Fibroblast of the aortic adventitia (primary cell): ENCODE measurements at regions not wholly inside any gene's neighbourhood (a gene's known extent, or its start where the extent isn't known, plus 50 kb on each side); places are given as distances from the start of the nearest gene placed in this dataset.

Experiments used
- DNase-seq: peaks from one replicate; pipeline ENCODE4 v3.0.0-alpha.2; 2010; ENCODE audit warnings: low read depth
- H3K4me3 ChIP-seq: 2 replicates; pipeline ENCODE4 v1.5.1; 2011; ENCODE audit warnings: low read depth, mild to moderate bottlenecking, control low read depth, low read length, moderate library complexity
- TF ChIP-seq, protein P1 (sequence below): IDR thresholded peaks from 2 replicates; pipeline ENCODE4 v1.5.1; 2011; ENCODE audit warnings: mild to moderate bottlenecking, low read length, control low read depth, inconsistent platforms; ENCODE audit not compliant: insufficient read depth

DNA sequence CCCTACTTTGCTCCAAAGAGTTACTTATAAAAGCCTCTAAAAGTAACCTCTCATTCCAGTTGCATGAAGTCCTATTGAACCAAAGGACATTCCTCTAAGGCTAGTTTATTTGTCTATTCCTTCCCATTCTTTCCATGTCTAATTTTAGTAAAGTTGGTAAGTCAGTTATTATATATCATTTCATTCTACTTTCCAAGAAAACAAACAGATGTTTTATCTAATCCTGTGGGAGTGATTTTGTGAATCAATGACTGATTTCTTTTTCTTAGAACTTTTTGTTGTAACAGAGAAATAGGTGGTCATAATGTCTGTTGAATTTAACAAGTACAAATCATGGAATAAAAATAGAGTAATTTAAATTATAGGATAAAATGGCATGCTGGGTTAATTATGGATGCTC is 286.3 kb downstream of the FSIP2 start:
- no peak for DNase-seq
- TF ChIP-seq, protein P1, sequence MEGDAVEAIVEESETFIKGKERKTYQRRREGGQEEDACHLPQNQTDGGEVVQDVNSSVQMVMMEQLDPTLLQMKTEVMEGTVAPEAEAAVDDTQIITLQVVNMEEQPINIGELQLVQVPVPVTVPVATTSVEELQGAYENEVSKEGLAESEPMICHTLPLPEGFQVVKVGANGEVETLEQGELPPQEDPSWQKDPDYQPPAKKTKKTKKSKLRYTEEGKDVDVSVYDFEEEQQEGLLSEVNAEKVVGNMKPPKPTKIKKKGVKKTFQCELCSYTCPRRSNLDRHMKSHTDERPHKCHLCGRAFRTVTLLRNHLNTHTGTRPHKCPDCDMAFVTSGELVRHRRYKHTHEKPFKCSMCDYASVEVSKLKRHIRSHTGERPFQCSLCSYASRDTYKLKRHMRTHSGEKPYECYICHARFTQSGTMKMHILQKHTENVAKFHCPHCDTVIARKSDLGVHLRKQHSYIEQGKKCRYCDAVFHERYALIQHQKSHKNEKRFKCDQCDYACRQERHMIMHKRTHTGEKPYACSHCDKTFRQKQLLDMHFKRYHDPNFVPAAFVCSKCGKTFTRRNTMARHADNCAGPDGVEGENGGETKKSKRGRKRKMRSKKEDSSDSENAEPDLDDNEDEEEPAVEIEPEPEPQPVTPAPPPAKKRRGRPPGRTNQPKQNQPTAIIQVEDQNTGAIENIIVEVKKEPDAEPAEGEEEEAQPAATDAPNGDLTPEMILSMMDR, result no peak
- H3K4me3 ChIP-seq, result no peak overlapping the region

DNA sequence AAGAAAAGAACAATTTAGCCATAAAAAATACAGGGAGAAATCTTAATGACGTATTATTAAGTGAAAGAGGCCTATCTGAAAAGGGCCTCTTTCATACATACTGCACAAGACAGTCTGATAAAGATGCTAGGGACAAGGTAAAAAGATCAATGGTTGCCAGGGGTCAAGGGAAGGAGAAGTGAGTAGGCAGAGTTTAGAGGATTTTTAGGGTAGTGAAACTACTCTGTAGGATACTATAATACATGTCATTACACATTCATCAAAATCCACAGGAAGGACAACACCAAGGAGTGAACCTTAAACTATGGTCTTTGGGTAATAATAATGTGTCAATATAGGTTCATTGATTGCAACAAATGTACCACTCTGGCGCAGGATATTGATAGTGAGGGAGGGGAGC is 289.3 kb downstream of the FSIP2 start:
- no peak for DNase-seq
- TF ChIP-seq, protein P1, result no peak

GRCh38 chr2:186031229-186031628 is 292.6 kb downstream of the FSIP2 start:
- TF ChIP-seq, protein P1, result no peak
- DNase-seq, result no peak
- H3K4me3 ChIP-seq, result no peak overlapping the region

More for the DNA sequence above, 289.3 kb downstream of the FSIP2 start:
- no peak overlapping the region for H3K4me3 ChIP-seq

GRCh38 chr2:186032102-186032738 is 293.6 kb downstream of the FSIP2 start:
- TF ChIP-seq, protein P1, result no peak
- no peak overlapping the region for H3K4me3 ChIP-seq
- DNase-seq, result no peak

DNA sequence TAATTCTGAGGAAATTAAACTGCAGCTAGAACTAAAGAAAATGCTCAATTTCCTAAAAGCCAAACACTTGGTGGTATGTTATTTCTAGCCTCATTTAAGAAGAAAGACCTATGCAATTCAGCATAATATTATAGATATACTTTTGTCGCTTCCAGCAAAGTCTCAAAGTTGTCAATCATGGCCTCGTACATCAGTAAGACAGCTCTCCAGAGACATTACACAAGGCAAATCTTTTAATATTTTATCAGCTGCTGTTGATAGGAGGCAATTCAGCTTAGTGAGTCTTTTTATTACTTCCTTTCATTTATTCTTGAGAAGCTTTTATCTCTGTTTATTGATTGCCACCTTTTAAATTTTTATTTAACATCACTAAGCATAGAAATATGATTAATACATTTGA is 294.3 kb downstream of the FSIP2 start:
- H3K4me3 ChIP-seq, result no peak overlapping the region
- TF ChIP-seq, protein P1, result no peak
- DNase-seq, result no peak

- TF ChIP-seq, protein P1, result no peak
- no peak overlapping the region for H3K4me3 ChIP-seq
- DNase-seq, result no peak
Observed at GRCh38 chr2:186033541-186033940, 294.9 kb downstream of the FSIP2 start.
